ENCODE measurements at regions not wholly inside any gene's neighbourhood (a gene's known extent, or its start where the extent isn't known, plus 50 kb on each side); places are given as distances from the start of the nearest gene placed in this dataset.

GRCh38 chr4:82071951-82072350, 301.8 kb downstream of the HNRNPD start:
- no peak for DNase-seq

- DNase-seq, result no peak
These were observed 303.7 kb downstream of the HNRNPD start for GRCh38 chr4:82069883-82070638.

- no peak for DNase-seq
These were observed 310.8 kb downstream of the HNRNPD start for GRCh38 chr4:82063017-82063416.

- DNase-seq, result no peak
These were observed 315.7 kb downstream of the HNRNPD start for GRCh38 chr4:82057990-82058544.

GRCh38 chr4:82055156-82055555, 318.6 kb downstream of the HNRNPD start:
- DNase-seq, result no peak

- DNase-seq, result no peak
These were observed 320.4 kb downstream of the HNRNPD start for GRCh38 chr4:82053396-82053795.

GRCh38 chr4:82050796-82051195, 323.0 kb downstream of the HNRNPD start:
- no peak for DNase-seq

GRCh38 chr4:82049294-82049693, 324.5 kb downstream of the HNRNPD start:
- DNase-seq, result no peak

GRCh38 chr4:82047731-82048130, 326.1 kb downstream of the HNRNPD start:
- no peak for DNase-seq

GRCh38 chr4:82046796-82047195, 327.0 kb downstream of the HNRNPD start:
- DNase-seq, result no peak

GRCh38 chr4:82045267-82045666, 328.5 kb downstream of the HNRNPD start:
- DNase-seq, result no peak

- peak; percentile 79 for DNase-seq
These were observed 329.4 kb downstream of the HNRNPD start for GRCh38 chr4:82044141-82044993.

- no peak for DNase-seq
These were observed 330.0 kb downstream of the HNRNPD start for GRCh38 chr4:82043809-82044137.

GRCh38 chr4:82043081-82043808, 330.5 kb downstream of the HNRNPD start:
- no peak for DNase-seq

- no peak for DNase-seq
These were observed 331.7 kb downstream of the HNRNPD start for GRCh38 chr4:82042042-82042441.

- no peak for DNase-seq
These were observed 334.9 kb downstream of the HNRNPD start for GRCh38 chr4:82038936-82039335.

- no peak for DNase-seq
These were observed 337.6 kb downstream of the HNRNPD start for GRCh38 chr4:82036181-82036580.

- no peak for DNase-seq
These were observed 338.9 kb downstream of the HNRNPD start for GRCh38 chr4:82034878-82035277.

- DNase-seq, result no peak
These were observed 339.9 kb downstream of the HNRNPD start for GRCh38 chr4:82033862-82034261.

GRCh38 chr4:82031376-82031927, 342.3 kb downstream of the HNRNPD start:
- no peak for DNase-seq

- no peak for DNase-seq
These were observed 356.1 kb downstream of the HNRNPD start for GRCh38 chr4:82017680-82018079.

GRCh38 chr4:82005158-82005557, 368.6 kb downstream of the HNRNPD start:
- no peak for DNase-seq

- DNase-seq, result no peak
These were observed 376.5 kb downstream of the HNRNPD start for GRCh38 chr4:81997313-81997712.

All from NCI-H1092 treated with DMSO at 0.1 percent for 48 hours (cell line).